K562 (cell line): ENCODE measurements at regions not wholly inside any gene's neighbourhood (a gene's known extent, or its start where the extent isn't known, plus 50 kb on each side); places are given as distances from the start of the nearest gene placed in this dataset.

Experiments
- ATAC-seq: fragments of 200-7000 bp; cut with Tn5 transposase; 3 replicates; pipeline ENCODE4 v1.9.1; 2020; ENCODE audit warnings: moderate library complexity
- BruUV-seq: library from RNA; stranded (reverse); fragments of 400-500 nt; replicated peaks from 2 replicates; lab custom pipeline; 2021; lab: Mats Ljungman, UMichigan
- CTCF ChIA-PET: fragments of 300-600 bp; formaldehyde crosslinking; extraction: SDS; loops from one replicate; lab custom pipeline; 2021; ENCODE audit warnings: low intra/inter-chr PET ratio; lab: Yijun Ruan, JAX
- POLR2A ChIA-PET: fragments of 300-600, 350-650 bp; sonication (Branson Sonifier 250); formaldehyde crosslinking; extraction: SDS; loops from one replicate; lab custom pipeline; 2021; ENCODE audit warnings: antibody characterized with exemption, inconsistent platforms; lab: Yijun Ruan, JAX
- DNase-seq, 4 experiments: peaks; one replicate each; pipeline versions ENCODE4 v3.0.0 to v3.0.0-alpha.2; 2011 to 2018; ENCODE audit warnings: low spot score in 3 of 4, mixed read lengths in 3 of 4; ENCODE audit errors: extremely low read depth in 1 of 4
- FAIRE-seq: peaks from 2 replicates; lab custom pipeline; 2011; peaks lifted over from hg19 to GRCh38; lab: Jason Lieb, UNC
- H2AFZ ChIP-seq: 2 replicates; pipeline ENCODE4 v1.6.0; 2011; ENCODE audit warnings: low read depth, low read length, control low read depth, inconsistent platforms
- H3K27ac ChIP-seq: fragments of 200-600 bp; 3 replicates; pipeline ENCODE4 v1.8.0; 2011; ENCODE audit warnings: low read depth, mild to moderate bottlenecking, control low read depth, inconsistent platforms, low read length, moderate library complexity, mixed read lengths; ENCODE audit errors: extremely low read depth
- H3K27me3 ChIP-seq, 2 experiments: fragments of 300-600 bp in 1 of 2; 2 replicates in 1 of 2; 3 replicates in 1 of 2; pipeline versions ENCODE4 v1.6.0 to v1.8.0; 2011; ENCODE audit warnings: inconsistent platforms in 2 of 2, low read length in 2 of 2, mild to moderate bottlenecking in 1 of 2, mixed read lengths in 1 of 2, moderate library complexity in 1 of 2; ENCODE audit not compliant: control insufficient read depth in 2 of 2, insufficient read depth in 2 of 2
- H3K36me3 ChIP-seq: fragments of 300-600 bp; 3 replicates; pipeline ENCODE4 v1.8.0; 2011; ENCODE audit warnings: mild to moderate bottlenecking, low read length, inconsistent platforms; ENCODE audit not compliant: control insufficient read depth, insufficient read depth
- H3K4me1 ChIP-seq, 2 experiments: fragments of 200-600 bp in 1 of 2; replicated peaks in 1 of 2; 2 replicates in 1 of 2; 3 replicates in 1 of 2; pipeline versions ENCODE4 v1.5.1 to v1.8.0; 2011; ENCODE audit warnings: inconsistent platforms in 2 of 2, low read length in 2 of 2, mild to moderate bottlenecking in 1 of 2, mixed read lengths in 1 of 2, moderate library complexity in 1 of 2; ENCODE audit not compliant: control insufficient read depth in 2 of 2, insufficient read depth in 2 of 2
- H3K4me2 ChIP-seq: 2 replicates; pipeline ENCODE4 v1.6.1; 2011; ENCODE audit warnings: low read length, control low read depth, inconsistent platforms, mixed read lengths; ENCODE audit not compliant: insufficient read depth
- H3K4me3 ChIP-seq: fragments of 200-600 bp; sonication (generic), shearing (Covaris generic); 2 replicates; pipeline ENCODE4 v1.5.1; 2016; ENCODE audit warnings: control low read depth, inconsistent platforms
- H3K79me2 ChIP-seq: fragments of 200-600 bp; 3 replicates; pipeline ENCODE4 v1.8.0; 2011; ENCODE audit warnings: low read length, inconsistent platforms; ENCODE audit not compliant: control insufficient read depth, insufficient read depth
- H3K9ac ChIP-seq, 2 experiments: 2 replicates each; pipeline versions ENCODE4 v1.6.0 to v1.6.1; 2011; ENCODE audit warnings: low read depth in 2 of 2, low read length in 2 of 2, control low read depth in 1 of 2, inconsistent platforms in 1 of 2, mild to moderate bottlenecking in 1 of 2, mixed read lengths in 1 of 2; ENCODE audit not compliant: insufficient read depth in 1 of 2
- H3K9me1 ChIP-seq: one replicate; pipeline ENCODE4 v1.6.0; 2011; ENCODE audit warnings: inconsistent platforms, mild to moderate bottlenecking, low read length, moderate library complexity; ENCODE audit not compliant: control insufficient read depth, insufficient read depth
- H3K9me3 ChIP-seq: replicated peaks from 2 replicates; pipeline ENCODE4 v1.5.1; 2011; ENCODE audit warnings: low read depth, low read length, inconsistent platforms; ENCODE audit not compliant: control insufficient read depth, insufficient read depth
- H4K20me1 ChIP-seq: replicated peaks from 2 replicates; pipeline ENCODE4 v1.6.1; 2011; ENCODE audit warnings: low read length, inconsistent platforms, mixed read lengths; ENCODE audit not compliant: control insufficient read depth, insufficient read depth
- CSDE1 ChIP-seq, 2 experiments: fragments of 450-650 bp; IDR thresholded peaks; 2 replicates each; pipeline ENCODE4 v1.6.1; 2016; ENCODE audit warnings: mild to moderate bottlenecking in 1 of 2
- FOXJ2 ChIP-seq: fragments of 200-800 bp; sonication (Bioruptor generic); IDR thresholded peaks from 2 replicates; pipeline ENCODE4 v1.6.1; 2016; ENCODE audit warnings: missing genetic modification characterization, missing compliant biosample characterization
- FOXK1 ChIP-seq: sonication (generic); formaldehyde crosslinking; IDR thresholded peaks from 2 replicates; pipeline ENCODE4 v1.8.0; 2022; ENCODE audit warnings: missing genetic modification reagents, mild to moderate bottlenecking, borderline replicate concordance
- HBP1 ChIP-seq: fragments of 450-650 bp; formaldehyde crosslinking; IDR thresholded peaks from 2 replicates; pipeline ENCODE4 v1.4.0; 2022; ENCODE audit warnings: missing genetic modification characterization
- KLF16 ChIP-seq: IDR thresholded peaks from 2 replicates; pipeline ENCODE4 v1.6.1; 2016; ENCODE audit warnings: antibody characterized with exemption
- LARP7 ChIP-seq: fragments of 450-650 bp; IDR thresholded peaks from 2 replicates; pipeline ENCODE4 v1.6.1; 2016
- PHB2 ChIP-seq: fragments of 450-650 bp; IDR thresholded peaks from 2 replicates; pipeline ENCODE4 v1.6.1; 2017; ENCODE audit warnings: low read depth
- THRAP3 ChIP-seq: fragments of 450-650 bp; IDR thresholded peaks from 2 replicates; pipeline ENCODE4 v1.6.1; 2016; ENCODE audit warnings: mild to moderate bottlenecking, inconsistent platforms, borderline replicate concordance
- ZBTB2 ChIP-seq: fragments of 450-650 bp; IDR thresholded peaks from 2 replicates; pipeline ENCODE4 v1.6.1; 2016; ENCODE audit warnings: antibody characterized with exemption
- ZKSCAN3 ChIP-seq: fragments of 250-450 bp; sonication (Bioruptor Pico); IDR thresholded peaks from 2 replicates; pipeline ENCODE4 v1.4.0; 2020
- ZNF395 ChIP-seq: fragments of 200-800 bp; sonication (Bioruptor generic); IDR thresholded peaks from 2 replicates; pipeline ENCODE4 v1.6.1; 2017; ENCODE audit warnings: missing genetic modification characterization, missing compliant biosample characterization
- ZNF512 ChIP-seq: IDR thresholded peaks from 2 replicates; pipeline ENCODE4 v1.6.1; 2016; ENCODE audit warnings: missing genetic modification characterization, missing compliant biosample characterization
- WGBS: fragments of 100-300 bp; shearing (Covaris generic); methylation state at CpG from one replicate; pipeline ENCODE4 v1.1.6; 2016; ENCODE audit warnings: low coverage, mixed read lengths; ENCODE audit not compliant: insufficient coverage; ENCODE audit errors: missing lambda C conversion rate; 5-methylcytosine and 5-hydroxymethylcytosine counted together
- in situ Hi-C: fragments of 300-500 bp; cut with MboI; formaldehyde crosslinking; loops from 4 replicates; pipeline ENCODE4 v1.15.0; 2018; ENCODE audit warnings: inconsistent platforms, mixed read lengths
- intact Hi-C: fragments of 100-400 bp; cut with micrococcal nuclease; formaldehyde crosslinking; loops from 2 replicates; pipeline ENCODE4 v1.14.2; 2022

GRCh38 chr6:19997104-19997503 lies 159.9 kb downstream of the ID4 start:
- H3K27me3 ChIP-seq: no peaks in the 10 kb centered on the region
- POLR2A ChIA-PET: no interaction called here
- TF ChIP-seq ZBTB2: 0 out of 2 replicates have a peak, but pooled peaks have one; percentile 38
- TF ChIP-seq CSDE1 (IDR thresholded peaks at IDR 0.05): no peak
- TF ChIP-seq FOXJ2 (tag): no peak
- no peak for TF ChIP-seq KLF16
- no peak for TF ChIP-seq ZNF395
- 0 out of 2 replicates have a peak, but pooled peaks have one; percentile 32 for TF ChIP-seq THRAP3
- no peak for TF ChIP-seq FOXK1 (CRISPR knock-in tag)
- peak; percentile 24; the same call in 1 of the 2 replicates for TF ChIP-seq LARP7
- TF ChIP-seq ZNF512: peak; percentile 80
- TF ChIP-seq ZKSCAN3: no peak
- TF ChIP-seq HBP1 (CRISPR knock-in tag): 0 out of 2 replicates have a peak, but pooled peaks have one; percentile 39
- TF ChIP-seq PHB2: peak; percentile 17; the same call in 1 of the 2 replicates

More at GRCh38 chr6:19997104-19997503, 159.9 kb downstream of the ID4 start:
- WGBS: 80% methylated on average over 1 of the region's 1 CpG
- Histone ChIP-seq H3K9ac (no peak overlapping the region), H3K4me2 (no peak overlapping the region), H4K20me1 (no peaks in the 10 kb centered on the region), H2AFZ (no peak overlapping the region), H3K27ac (no peak overlapping the region), H3K9me3 (peaks cover 10% of the 10 kb centered on the region), H3K79me2 (no peaks in the 10 kb centered on the region), H3K4me1 (peaks cover 13 to 16% of the 10 kb centered on the region in 2 experiments; a peak in 4 of 5 replicates), H3K4me3 (no peak overlapping the region), H3K36me3 (no peaks in the 10 kb centered on the region), H3K9me1 (no peaks in the 10 kb centered on the region)
- no peak for ATAC-seq
- no peak for DNase-seq
- in situ Hi-C loops (no loop called here), intact Hi-C loops (no loop called here)
- FAIRE-seq: no peak
- BruUV-seq: no TSS peak
- CTCF ChIA-PET: no interaction called here
